ENCODE measurements at regions not wholly inside any gene's neighbourhood (a gene's known extent, or its start where the extent isn't known, plus 50 kb on each side); places are given as distances from the start of the nearest gene placed in this dataset.

DNA sequence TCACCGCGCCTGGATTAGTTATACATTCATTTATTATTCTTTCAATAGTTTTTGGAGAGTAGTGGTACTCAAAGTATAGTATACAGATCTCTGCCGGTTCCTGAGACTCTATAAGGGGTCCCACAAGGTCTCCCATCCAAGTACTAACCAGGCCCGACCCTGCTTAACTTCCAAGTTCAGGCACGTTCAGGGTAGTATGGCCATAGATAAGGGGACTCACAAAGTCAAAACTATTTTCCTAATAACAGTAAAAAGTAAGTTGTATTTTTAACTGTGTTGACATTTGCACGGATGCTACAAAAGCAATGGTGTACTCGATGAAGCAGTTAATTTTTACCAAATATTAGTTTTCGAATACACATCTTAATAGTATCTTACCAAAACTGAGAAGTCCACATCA, 84.4 kb upstream of the STK26 start:
- Histone ChIP-seq H3K4me2 (ENCODE audit: low read length) (no peak overlapping the region), H4K20me1 (ENCODE audit: insufficient read depth) (no peaks in the 10 kb centered on the region), H2AFZ (ENCODE audit: low read depth, low read length, poor library complexity, severe bottlenecking) (no peak overlapping the region), H3K36me3 (ENCODE audit: control insufficient read depth in 1 of 2, insufficient read depth in 2 of 2, low read length in 2 of 2) (no peaks in the 10 kb centered on the region), H3K79me2 (ENCODE audit: insufficient read depth, low read length) (no peaks in the 10 kb centered on the region), H3K4me3 (replicated peaks in 1 of 2; ENCODE audit: low read depth in 1 of 2, low read length in 2 of 2) (no peak overlapping the region), H3K9ac (ENCODE audit: low read length) (no peak overlapping the region), H3K27ac (ENCODE audit: low read depth, low read length) (no peak overlapping the region), H3K9me2 (ENCODE audit: insufficient read depth) (no peaks in the 10 kb centered on the region), H3K27me3 (ENCODE audit: insufficient read depth, low read length) (no peaks in the 10 kb centered on the region), H3K4me1 (ENCODE audit: control insufficient read depth in 1 of 2, insufficient read depth in 2 of 2, low read length in 2 of 2) (no peaks in the 10 kb centered on the region), H3K9me3 (ENCODE audit: control insufficient read depth in 1 of 2, insufficient read depth in 1 of 2, low read depth in 1 of 2, low read length in 2 of 2) (no peaks in the 10 kb centered on the region)
- RAD21 ChIA-PET (ENCODE audit: low non-redundant PET in 1 of 2, low total read pairs in 2 of 2, uncharacterized antibody in 2 of 2, unreplicated experiment in 2 of 2): no interaction called here
- BruUV-seq (replicated peaks): no TSS peak
- intact Hi-C loops (cut with micrococcal nuclease): no loop called here
- CTCF ChIA-PET: no interaction called here
- POLR2A ChIA-PET: no interaction called here
- ATAC-seq (no peak), DNase-seq (ENCODE audit: low read depth, low spot score) (no peak)
- no peak for TF ChIP-seq ZBTB33 (IDR thresholded peaks at IDR 0.05; ENCODE audit: extremely low read depth, insufficient replicate concordance, low read length)
- TF ChIP-seq, protein P1, sequence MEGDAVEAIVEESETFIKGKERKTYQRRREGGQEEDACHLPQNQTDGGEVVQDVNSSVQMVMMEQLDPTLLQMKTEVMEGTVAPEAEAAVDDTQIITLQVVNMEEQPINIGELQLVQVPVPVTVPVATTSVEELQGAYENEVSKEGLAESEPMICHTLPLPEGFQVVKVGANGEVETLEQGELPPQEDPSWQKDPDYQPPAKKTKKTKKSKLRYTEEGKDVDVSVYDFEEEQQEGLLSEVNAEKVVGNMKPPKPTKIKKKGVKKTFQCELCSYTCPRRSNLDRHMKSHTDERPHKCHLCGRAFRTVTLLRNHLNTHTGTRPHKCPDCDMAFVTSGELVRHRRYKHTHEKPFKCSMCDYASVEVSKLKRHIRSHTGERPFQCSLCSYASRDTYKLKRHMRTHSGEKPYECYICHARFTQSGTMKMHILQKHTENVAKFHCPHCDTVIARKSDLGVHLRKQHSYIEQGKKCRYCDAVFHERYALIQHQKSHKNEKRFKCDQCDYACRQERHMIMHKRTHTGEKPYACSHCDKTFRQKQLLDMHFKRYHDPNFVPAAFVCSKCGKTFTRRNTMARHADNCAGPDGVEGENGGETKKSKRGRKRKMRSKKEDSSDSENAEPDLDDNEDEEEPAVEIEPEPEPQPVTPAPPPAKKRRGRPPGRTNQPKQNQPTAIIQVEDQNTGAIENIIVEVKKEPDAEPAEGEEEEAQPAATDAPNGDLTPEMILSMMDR (IDR thresholded peaks at IDR 0.05 in 2 of 3, conservative IDR thresholded peaks at IDR 0.05 in 1 of 3; ENCODE audit: borderline replicate concordance in 1 of 3, insufficient read depth in 1 of 3, low read depth in 2 of 3, low read length in 2 of 3): no peak

DNA sequence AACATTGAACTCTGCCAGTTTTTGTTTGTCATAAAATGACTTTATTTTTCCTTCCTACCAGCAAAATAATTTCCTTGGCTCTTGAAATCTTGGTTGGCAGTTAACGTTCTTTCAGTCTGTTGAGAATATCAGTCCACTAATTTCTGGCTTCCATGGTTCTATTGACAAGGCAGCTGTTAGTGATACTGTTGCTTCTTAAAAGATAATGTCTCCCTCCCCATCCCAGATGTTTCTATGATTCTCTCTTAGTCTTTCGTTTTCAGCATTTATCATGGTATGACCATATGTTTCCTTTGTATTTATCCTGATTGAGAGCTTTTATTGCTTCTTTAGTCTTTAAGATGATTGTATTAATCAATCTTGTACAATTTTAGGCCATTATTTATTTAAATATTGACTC, 81.1 kb upstream of the STK26 start:
- intact Hi-C loops (cut with micrococcal nuclease): no loop called here
- H4K20me1 ChIP-seq (ENCODE audit: insufficient read depth): no peaks in the 10 kb centered on the region
- no peak overlapping the region for H3K4me2 ChIP-seq (ENCODE audit: low read length)
- H3K36me3 ChIP-seq (ENCODE audit: control insufficient read depth in 1 of 2, insufficient read depth in 2 of 2, low read length in 2 of 2): no peaks in the 10 kb centered on the region
- no peak overlapping the region for H3K4me3 ChIP-seq (replicated peaks in 1 of 2; ENCODE audit: low read depth in 1 of 2, low read length in 2 of 2)
- H3K79me2 ChIP-seq (ENCODE audit: insufficient read depth, low read length): no peaks in the 10 kb centered on the region
- no peaks in the 10 kb centered on the region for H3K4me1 ChIP-seq (ENCODE audit: control insufficient read depth in 1 of 2, insufficient read depth in 2 of 2, low read length in 2 of 2)
- no peak overlapping the region for H3K27ac ChIP-seq (ENCODE audit: low read depth, low read length)
- H3K9ac ChIP-seq (ENCODE audit: low read length): no peak overlapping the region
- RAD21 ChIA-PET (ENCODE audit: low non-redundant PET in 1 of 2, low total read pairs in 2 of 2, uncharacterized antibody in 2 of 2, unreplicated experiment in 2 of 2): no interaction called here
- H3K9me3 ChIP-seq (ENCODE audit: control insufficient read depth in 1 of 2, insufficient read depth in 1 of 2, low read depth in 1 of 2, low read length in 2 of 2): no peaks in the 10 kb centered on the region
- POLR2A ChIA-PET: no interaction called here
- no peak overlapping the region for H2AFZ ChIP-seq (ENCODE audit: low read depth, low read length, poor library complexity, severe bottlenecking)
- ATAC-seq: no peak
- no peak for DNase-seq (ENCODE audit: low read depth, low spot score)
- no peaks in the 10 kb centered on the region for H3K27me3 ChIP-seq (ENCODE audit: insufficient read depth, low read length)
- H3K9me2 ChIP-seq (ENCODE audit: insufficient read depth): no peaks in the 10 kb centered on the region
- BruUV-seq (replicated peaks): no TSS peak
- CTCF ChIA-PET: no interaction called here
- TF ChIP-seq CBX3 (IDR thresholded peaks at IDR 0.05; ENCODE audit: low read depth) (no peak), SRF (IDR thresholded peaks at IDR 0.05; ENCODE audit: low read depth) (no peak), ATF3 (IDR thresholded peaks at IDR 0.05) (no peak), ZBTB33 (IDR thresholded peaks at IDR 0.05; ENCODE audit: extremely low read depth, insufficient replicate concordance, low read length) (no peak), ZNF274 (IDR thresholded peaks at IDR 0.05; ENCODE audit: low read depth, low read length) (no peak), EZH2 (IDR thresholded peaks at IDR 0.05) (no peak), RAD21 (IDR thresholded peaks at IDR 0.05; ENCODE audit: low read depth) (no peak), EZH2phosphoT487 (IDR thresholded peaks at IDR 0.05; ENCODE audit: borderline replicate concordance) (no peak), YY1 (IDR thresholded peaks at IDR 0.05; ENCODE audit: extremely low read depth, insufficient replicate concordance, low read depth, low read length) (no peak), POLR2A (IDR thresholded peaks at IDR 0.05; ENCODE audit: borderline replicate concordance, extremely low read depth, insufficient read depth, insufficient read length) (no peak), ZFX (IDR thresholded peaks at IDR 0.05) (no peak), CEBPB (IDR thresholded peaks at IDR 0.05; ENCODE audit: low read depth) (no peak), MAX (IDR thresholded peaks at IDR 0.05) (no peak), TCF7L2 (IDR thresholded peaks at IDR 0.05; ENCODE audit: borderline replicate concordance, extremely low read depth, insufficient read depth, insufficient read length) (no peak)
